ENCODE measurements at regions not wholly inside any gene's neighbourhood (a gene's known extent, or its start where the extent isn't known, plus 50 kb on each side); places are given as distances from the start of the nearest gene placed in this dataset.

- ATAC-seq (ENCODE audit: insufficient number of reproducible peaks, low FRiP score, low read depth) (no peak), DNase-seq (ENCODE audit: low spot score) (no peak)
- H3K27me3 ChIP-seq (replicated peaks; ENCODE audit: insufficient read depth) = no peaks in the 10 kb centered on the region
- H3K36me3 ChIP-seq = no peaks in the 10 kb centered on the region
- no peak overlapping the region for H3K4me3 ChIP-seq
- H3K27ac ChIP-seq = no peak overlapping the region
- H3K4me1 ChIP-seq (ENCODE audit: control insufficient read depth in 1 of 2, low read depth in 2 of 2) = no peaks in the 10 kb centered on the region
- no peaks in the 10 kb centered on the region for H3K9me3 ChIP-seq
- TF ChIP-seq CTCF (IDR thresholded peaks at IDR 0.05) = no peak
These were observed 297.1 kb downstream of the UQCRFS1 start for GRCh38 chr19:28915737-28916460.

- no peak for TF ChIP-seq CTCF (IDR thresholded peaks at IDR 0.05)
- no peak for ATAC-seq (ENCODE audit: insufficient number of reproducible peaks, low FRiP score, low read depth)
These were observed 297.7 kb downstream of the UQCRFS1 start for GRCh38 chr19:28915202-28915601.

GRCh38 chr19:28914173-28914572 is 298.8 kb downstream of the UQCRFS1 start:
- Histone ChIP-seq H3K9me3 (no peaks in the 10 kb centered on the region), H3K4me1 (ENCODE audit: control insufficient read depth in 1 of 2, low read depth in 2 of 2) (no peaks in the 10 kb centered on the region)

More at GRCh38 chr19:28915202-28915601, 297.7 kb downstream of the UQCRFS1 start:
- Histone ChIP-seq H3K4me3 (no peak overlapping the region), H3K9me3 (no peaks in the 10 kb centered on the region), H3K4me1 (ENCODE audit: control insufficient read depth in 1 of 2, low read depth in 2 of 2) (no peaks in the 10 kb centered on the region), H3K36me3 (no peaks in the 10 kb centered on the region), H3K27ac (no peak overlapping the region), H3K27me3 (replicated peaks; ENCODE audit: insufficient read depth) (no peaks in the 10 kb centered on the region)
- DNase-seq (ENCODE audit: low spot score) = no peak

GRCh38 chr19:28913626-28914025 is 299.3 kb downstream of the UQCRFS1 start:
- H3K27ac ChIP-seq = no peak overlapping the region
- H3K27me3 ChIP-seq (replicated peaks; ENCODE audit: insufficient read depth) = no peaks in the 10 kb centered on the region
- no peak for DNase-seq (ENCODE audit: low spot score)
- no peaks in the 10 kb centered on the region for H3K36me3 ChIP-seq
- H3K4me3 ChIP-seq = no peak overlapping the region
- TF ChIP-seq CTCF (IDR thresholded peaks at IDR 0.05) = no peak
- no peaks in the 10 kb centered on the region for H3K9me3 ChIP-seq
- ATAC-seq (ENCODE audit: insufficient number of reproducible peaks, low FRiP score, low read depth) = no peak
- H3K4me1 ChIP-seq (ENCODE audit: control insufficient read depth in 1 of 2, low read depth in 2 of 2) = no peaks in the 10 kb centered on the region

More at GRCh38 chr19:28914173-28914572, 298.8 kb downstream of the UQCRFS1 start:
- DNase-seq (ENCODE audit: low spot score) = no peak
- H3K4me3 ChIP-seq = no peak overlapping the region
- H3K27ac ChIP-seq = no peak overlapping the region
- no peak for TF ChIP-seq CTCF (IDR thresholded peaks at IDR 0.05)
- no peaks in the 10 kb centered on the region for H3K36me3 ChIP-seq
- no peaks in the 10 kb centered on the region for H3K27me3 ChIP-seq (replicated peaks; ENCODE audit: insufficient read depth)
- ATAC-seq (ENCODE audit: insufficient number of reproducible peaks, low FRiP score, low read depth) = no peak

- ATAC-seq (ENCODE audit: insufficient number of reproducible peaks, low FRiP score, low read depth) (no peak), DNase-seq (ENCODE audit: low spot score) (no peak)
- H3K9me3 ChIP-seq = no peaks in the 10 kb centered on the region
- no peaks in the 10 kb centered on the region for H3K36me3 ChIP-seq
- TF ChIP-seq CTCF (IDR thresholded peaks at IDR 0.05) = no peak
- H3K4me3 ChIP-seq = no peak overlapping the region
- no peak overlapping the region for H3K27ac ChIP-seq
- no peaks in the 10 kb centered on the region for H3K4me1 ChIP-seq (ENCODE audit: control insufficient read depth in 1 of 2, low read depth in 2 of 2)
- no peaks in the 10 kb centered on the region for H3K27me3 ChIP-seq (replicated peaks; ENCODE audit: insufficient read depth)
These were observed 304.0 kb downstream of the UQCRFS1 start for GRCh38 chr19:28908941-28909340.
